Heart right ventricle (tissue), 16 donors: ENCODE measurements at regions not wholly inside any gene's neighbourhood (a gene's known extent, or its start where the extent isn't known, plus 50 kb on each side); places are given as distances from the start of the nearest gene placed in this dataset.

ENCODE experiments used
- ATAC-seq, 8 donors: fragments of 200-7000 bp; cut with Tn5 transposase; one replicate each; pipeline ENCODE4 v1.9.1; 2020; ENCODE audit warnings: mild to moderate bottlenecking in 8 of 8, moderate library complexity in 8 of 8, moderate number of reproducible peaks in 1 of 8
- DNase-seq, 2 donors: peaks; one replicate each; pipeline ENCODE4 v3.0.0-alpha.2; 2020
- H3K27ac ChIP-seq, 10 donors: fragments of 200-600 bp; sonication (generic) in 2 of 10; one replicate each; pipeline versions ENCODE4 v1.5.0 to v1.8.0; 2020 to 2022; ENCODE audit warnings: mild to moderate bottlenecking in 3 of 10
- H3K27me3 ChIP-seq, 7 donors: fragments of 200-600 bp; one replicate each; pipeline ENCODE4 v1.8.0; 2021 to 2022; ENCODE audit warnings: mild to moderate bottlenecking in 2 of 7
- H3K36me3 ChIP-seq, 9 donors: fragments of 200-600 bp; sonication (generic) in 1 of 9; one replicate each; pipeline versions ENCODE4 v1.5.0 to v1.8.0; 2020 to 2022; ENCODE audit warnings: mild to moderate bottlenecking in 2 of 9
- H3K4me1 ChIP-seq, 9 donors: fragments of 200-600 bp; sonication (generic) in 1 of 9; one replicate each; pipeline versions ENCODE4 v1.5.0 to v1.8.0; 2020 to 2022; ENCODE audit warnings: mild to moderate bottlenecking in 4 of 9
- H3K4me3 ChIP-seq, 10 donors: fragments of 200-600 bp; sonication (generic) in 2 of 10; one replicate each; pipeline versions ENCODE4 v1.5.0 to v1.8.0; 2020 to 2022; ENCODE audit warnings: mild to moderate bottlenecking in 7 of 10, moderate library complexity in 2 of 10
- H3K9me3 ChIP-seq, 11 donors: fragments of 200-600 bp in 10 of 11; sonication (generic) in 2 of 11; one replicate each; pipeline versions ENCODE4 v1.5.0 to v1.8.0; 2013 to 2022; ENCODE audit warnings: mild to moderate bottlenecking in 2 of 11, control low read depth in 1 of 11, moderate library complexity in 1 of 11
- CTCF ChIP-seq, 9 donors: fragments of 200-600 bp; sonication (generic) in 2 of 9; IDR thresholded peaks; one replicate each; pipeline versions ENCODE4 v1.5.0 to v1.8.0; 2021 to 2022; ENCODE audit warnings: antibody characterized with exemption in 9 of 9, mild to moderate bottlenecking in 5 of 9, moderate library complexity in 1 of 9
- WGBS, 2 donors: extraction: QIAGEN DNeasy Blood & Tissue Kit; methylation state at CpG; one replicate each; pipeline ENCODE4 v1.1.7; 2013; ENCODE audit warnings: inconsistent platforms in 1 of 2; 5-methylcytosine and 5-hydroxymethylcytosine counted together
- intact Hi-C, 10 donors: fragments of 100-400 bp; cut with DNase I; formaldehyde crosslinking; loops; one replicate each; pipeline versions ENCODE4 v1.11.1 to v1.14.2; 2022
- donor health status: Arrhythmogenic right ventricular cardiomyopathy.
- donor health status: ischemic (EF 13 %, LVEDD 7.1; RV severe dilation, severe dysfunction).
- donor health status: healthy with polysubstance abuse.
- donor health status: DM: no; HTN: yes; CAD: no.
- donor health status: DM: no; HTN: no; CAD: no.
- donor health status: ischemic (EF 25% LVEDD 6.9; RV normal size, moderate dysfunction).
- donor health status: ischemic (EF 25% LVEDD 5.7; RV mildly dilated, moderate dysfunction).
- donor health status: healthy.
- donor health status: DM: yes; HTN: yes; CAD: no.
- donor health status: Ischemic cardiomyopathy.
- donor health status: ischemic (EF 35%, LVEDD 5.7; RV mildly dilated, moderate dysfunction).
- donor health status: nonischemic (EF 11% LVEDD 7.7; RV severe dilation, severe dysfunction).
- donor health status: DM: yes; HTN: yes; CAD: no.
- donor health status: PGD.
- donor health status: ischemic (EF 29% LVEDD 5.4; RV normal size, mild dysfunction).
- donor health status: nonischemic (EF 23%, LVEDD 6.1; RV moderate dilation, normal function).

GRCh38 chr4:54929459-54929858, 195.9 kb downstream of the KDR start:
- Histone ChIP-seq H3K27me3 (no peaks in the 10 kb centered on the region), H3K27ac (peak overlapping the region in 9 of 10 donors; percentile 16 to 80 (median 52)), H3K9me3 (peaks cover 0 to 19% (median 12%) of the 10 kb centered on the region in 11 donors), H3K4me1 (peaks cover 4 to 24% (median 19%) of the 10 kb centered on the region in 9 donors), H3K36me3 (no peaks in the 10 kb centered on the region), H3K4me3 (peak overlapping the region in 1 of 10 donors; percentile 8)
- WGBS, 2 donors: 21 to 35% methylated on average over 4 of the region's 4 CpGs
- ATAC-seq (peak; percentile 68 to 96 (median 90)), DNase-seq (peak in 1 of 2 donors; percentile 58)
- intact Hi-C loops: no loop called here
- no peak for TF ChIP-seq CTCF (IDR thresholded peaks at IDR 0.05)

DNA sequence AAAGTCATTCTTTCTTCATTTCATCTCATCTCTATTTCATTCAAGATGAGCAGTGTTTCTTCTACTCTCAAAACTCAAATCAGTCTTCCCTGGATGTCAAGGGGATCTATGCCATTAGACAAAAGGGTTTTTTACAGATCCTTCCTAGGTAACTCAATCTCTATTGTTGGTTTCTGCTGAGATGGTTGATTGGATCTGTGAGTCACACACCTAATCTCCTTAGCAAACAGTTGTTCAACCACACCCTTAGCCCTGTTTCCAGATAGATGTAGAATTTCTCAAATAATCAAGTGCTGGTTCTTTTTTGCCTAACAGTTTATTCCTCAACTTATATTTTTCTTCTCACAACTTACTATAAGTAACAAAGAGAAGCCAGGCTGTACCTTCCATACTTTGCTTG, 200.5 kb downstream of the KDR start:
- DNase-seq (no peak), ATAC-seq (no peak)
- H3K4me1 ChIP-seq: peaks cover 4 to 11% (median 10%) of the 10 kb centered on the region in 9 donors
- no peaks in the 10 kb centered on the region for H3K27me3 ChIP-seq
- H3K4me3 ChIP-seq: no peak overlapping the region
- peaks cover 0 to 25% (median 17%) of the 10 kb centered on the region in 11 donors for H3K9me3 ChIP-seq
- H3K27ac ChIP-seq: no peak overlapping the region
- H3K36me3 ChIP-seq: no peaks in the 10 kb centered on the region
- TF ChIP-seq CTCF (IDR thresholded peaks at IDR 0.05): no peak
- intact Hi-C loops: no loop called here

GRCh38 chr4:54915276-54915675, 210.1 kb downstream of the KDR start:
- Histone ChIP-seq H3K4me3 (no peak overlapping the region), H3K27ac (no peak overlapping the region), H3K27me3 (no peaks in the 10 kb centered on the region), H3K36me3 (no peaks in the 10 kb centered on the region), H3K4me1 (peaks cover 0 to 36% (median 21%) of the 10 kb centered on the region in 9 donors), H3K9me3 (no peaks in the 10 kb centered on the region)
- DNase-seq (no peak), ATAC-seq (no peak)
- no peak for TF ChIP-seq CTCF (IDR thresholded peaks at IDR 0.05)
- intact Hi-C loops: no loop called here
- WGBS, 2 donors: 89 to 93% methylated on average over 2 of the region's 2 CpGs

DNA sequence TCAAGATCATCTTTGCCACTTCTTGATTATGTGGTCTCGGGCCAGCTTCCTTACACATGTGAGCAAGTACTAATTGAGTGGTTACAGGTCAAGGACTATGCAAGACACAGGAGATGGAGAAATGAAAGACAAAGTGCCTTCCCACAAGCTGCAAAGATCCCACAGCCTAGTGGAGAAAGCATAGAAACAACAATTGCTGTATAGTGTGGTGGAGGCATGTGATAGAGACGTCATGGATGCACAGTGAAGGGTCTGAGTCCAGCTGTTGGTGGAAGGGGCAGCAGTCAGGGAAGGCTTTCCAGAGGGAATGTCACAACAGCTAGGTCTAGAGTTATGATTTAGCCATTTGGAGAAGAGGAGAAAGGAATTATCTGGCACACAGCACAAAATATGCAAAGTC, 210.6 kb downstream of the KDR start:
- Histone ChIP-seq H3K9me3 (no peaks in the 10 kb centered on the region), H3K4me1 (peaks cover 0 to 36% (median 21%) of the 10 kb centered on the region in 9 donors), H3K27me3 (no peaks in the 10 kb centered on the region), H3K4me3 (no peak overlapping the region), H3K27ac (peak overlapping the region in 2 of 10 donors; percentile 29 to 71), H3K36me3 (no peaks in the 10 kb centered on the region)
- ATAC-seq: no peak
- 77 to 78% methylated on average over 2 of the region's 2 CpGs for WGBS, 2 donors
- DNase-seq: no peak
- no peak for TF ChIP-seq CTCF (IDR thresholded peaks at IDR 0.05)
- intact Hi-C loops: no loop called here
